Esophagus muscularis mucosa (tissue), 4 donors: ENCODE measurements at regions not wholly inside any gene's neighbourhood (a gene's known extent, or its start where the extent isn't known, plus 50 kb on each side); places are given as distances from the start of the nearest gene placed in this dataset.

Source experiments
- EP300 ChIP-seq: sonication (generic); formaldehyde crosslinking; IDR thresholded peaks from one replicate; pipeline ENCODE4 v1.6.1; 2017; ENCODE audit warnings: antibody characterized with exemption
- POLR2A ChIP-seq: fragments of 450-650 bp; IDR thresholded peaks from one replicate; pipeline ENCODE4 v1.6.1; 2017; ENCODE audit warnings: antibody characterized with exemption, moderate library complexity, mild to moderate bottlenecking, low read depth
- POLR2AphosphoS5 ChIP-seq, 2 donors: sonication (generic); formaldehyde crosslinking; IDR thresholded peaks; one replicate each; pipeline ENCODE4 v1.6.1; 2017; ENCODE audit warnings: antibody characterized with exemption in 2 of 2
- TF ChIP-seq, protein P1 (sequence below), 3 experiments: fragments of 200-600 bp in 2 of 3; fragments of 450-650 bp in 1 of 3; sonication (generic) in 2 of 3; IDR thresholded peaks; one replicate each; pipeline ENCODE4 v1.5.1; 2017 to 2019; ENCODE audit warnings: antibody characterized with exemption in 3 of 3, mild to moderate bottlenecking in 2 of 3, moderate library complexity in 1 of 3

DNA sequence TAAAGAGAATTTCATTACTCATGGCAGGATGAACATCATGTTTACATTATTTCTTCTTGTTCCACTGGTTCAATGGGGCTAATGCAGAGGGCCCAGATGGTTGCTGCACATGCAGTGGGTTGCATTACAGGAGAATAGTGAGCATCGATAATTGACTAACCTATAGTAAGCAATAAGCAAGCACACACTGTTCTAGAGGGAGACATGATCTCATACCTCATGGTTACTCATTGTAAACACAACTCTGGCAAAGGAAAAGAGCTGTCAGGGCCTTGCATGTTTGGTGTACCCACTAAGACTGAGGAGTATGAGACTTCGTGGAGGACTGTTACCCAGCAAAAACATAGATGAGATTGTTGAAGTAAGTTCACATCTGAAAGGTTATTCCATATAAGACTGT lies 885.6 kb upstream of the VRK2 start:
- TF ChIP-seq, protein P1, sequence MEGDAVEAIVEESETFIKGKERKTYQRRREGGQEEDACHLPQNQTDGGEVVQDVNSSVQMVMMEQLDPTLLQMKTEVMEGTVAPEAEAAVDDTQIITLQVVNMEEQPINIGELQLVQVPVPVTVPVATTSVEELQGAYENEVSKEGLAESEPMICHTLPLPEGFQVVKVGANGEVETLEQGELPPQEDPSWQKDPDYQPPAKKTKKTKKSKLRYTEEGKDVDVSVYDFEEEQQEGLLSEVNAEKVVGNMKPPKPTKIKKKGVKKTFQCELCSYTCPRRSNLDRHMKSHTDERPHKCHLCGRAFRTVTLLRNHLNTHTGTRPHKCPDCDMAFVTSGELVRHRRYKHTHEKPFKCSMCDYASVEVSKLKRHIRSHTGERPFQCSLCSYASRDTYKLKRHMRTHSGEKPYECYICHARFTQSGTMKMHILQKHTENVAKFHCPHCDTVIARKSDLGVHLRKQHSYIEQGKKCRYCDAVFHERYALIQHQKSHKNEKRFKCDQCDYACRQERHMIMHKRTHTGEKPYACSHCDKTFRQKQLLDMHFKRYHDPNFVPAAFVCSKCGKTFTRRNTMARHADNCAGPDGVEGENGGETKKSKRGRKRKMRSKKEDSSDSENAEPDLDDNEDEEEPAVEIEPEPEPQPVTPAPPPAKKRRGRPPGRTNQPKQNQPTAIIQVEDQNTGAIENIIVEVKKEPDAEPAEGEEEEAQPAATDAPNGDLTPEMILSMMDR (IDR thresholded peaks at IDR 0.05): no peak
- TF ChIP-seq POLR2A (no peak), EP300 (no peak), POLR2AphosphoS5 (IDR thresholded peaks at IDR 0.05) (no peak)
